Endothelial cell of umbilical vein (primary cell): ENCODE measurements at regions not wholly inside any gene's neighbourhood (a gene's known extent, or its start where the extent isn't known, plus 50 kb on each side); places are given as distances from the start of the nearest gene placed in this dataset.

Experiments used
- BruUV-seq: library from RNA; stranded (reverse); fragments of 400-500 nt; replicated peaks from 2 replicates; lab custom pipeline; 2021; lab: Mats Ljungman, UMichigan
- CTCF ChIA-PET: fragments of 300-600, 350-600 bp; sonication (Branson Sonifier 250); formaldehyde crosslinking; loops from one replicate; lab custom pipeline; 2021; ENCODE audit warnings: antibody characterized with exemption, inconsistent platforms; lab: Charles Lee
- POLR2A ChIA-PET: fragments of 300-600, 350-600 bp; sonication (Branson Sonifier 250); formaldehyde crosslinking; loops from one replicate; lab custom pipeline; 2021; ENCODE audit warnings: antibody characterized with exemption, inconsistent platforms; lab: Charles Lee
- DNase-seq: peaks from one replicate; pipeline ENCODE4 v3.0.0-alpha.2; 2011; ENCODE audit warnings: low read depth, low spot score
- FAIRE-seq: peaks from 2 replicates; lab custom pipeline; 2011; peaks lifted over from hg19 to GRCh38; lab: Jason Lieb, UNC
- H2AFZ ChIP-seq: 2 replicates; pipeline ENCODE4 v1.6.0; 2012; ENCODE audit warnings: low read depth, low read length, control low read depth, inconsistent platforms
- H3K27ac ChIP-seq: 2 replicates; pipeline ENCODE4 v1.5.1; 2011; ENCODE audit warnings: low read depth, mild to moderate bottlenecking, control low read depth, low read length, moderate library complexity; ENCODE audit not compliant: insufficient read depth
- H3K27me3 ChIP-seq, 2 experiments: 2 replicates each; pipeline versions ENCODE4 v1.6.0 to v1.6.1; 2011; ENCODE audit warnings: low read length in 2 of 2, mixed read lengths in 1 of 2; ENCODE audit not compliant: control insufficient read depth in 2 of 2, insufficient read depth in 2 of 2
- H3K36me3 ChIP-seq, 2 experiments: 2 replicates in 1 of 2; 3 replicates in 1 of 2; pipeline ENCODE4 v1.5.1; 2011; ENCODE audit warnings: low read length in 2 of 2, mild to moderate bottlenecking in 1 of 2, moderate library complexity in 1 of 2; ENCODE audit not compliant: control insufficient read depth in 2 of 2, insufficient read depth in 2 of 2; ENCODE audit errors: extremely low read depth in 1 of 2
- H3K4me1 ChIP-seq: 3 replicates; pipeline ENCODE4 v1.5.1; 2011; ENCODE audit warnings: mild to moderate bottlenecking, low read length; ENCODE audit not compliant: control insufficient read depth, insufficient read depth; ENCODE audit errors: extremely low read depth
- H3K4me2 ChIP-seq: 2 replicates; pipeline ENCODE4 v1.6.1; 2011; ENCODE audit warnings: low read length, control low read depth, mixed read lengths; ENCODE audit not compliant: insufficient read depth
- H3K4me3 ChIP-seq, 3 experiments: fragments of 200-600 bp in 1 of 3; sonication (generic), shearing (Covaris generic) in 1 of 3; replicated peaks in 1 of 3; 2 replicates each; pipeline ENCODE4 v1.5.1; 2011 to 2016; ENCODE audit warnings: control low read depth in 3 of 3, low read length in 3 of 3, mild to moderate bottlenecking in 2 of 3, inconsistent platforms in 1 of 3, low read depth in 1 of 3, moderate library complexity in 1 of 3; ENCODE audit not compliant: insufficient read depth in 1 of 3
- H3K79me2 ChIP-seq: 2 replicates; pipeline ENCODE4 v1.6.0; 2012; ENCODE audit warnings: low read length, inconsistent platforms; ENCODE audit not compliant: control insufficient read depth, insufficient read depth
- H3K9ac ChIP-seq: replicated peaks from 2 replicates; pipeline ENCODE3; 2011; ENCODE audit warnings: low read length, control low read depth; ENCODE audit not compliant: insufficient read depth; ENCODE audit errors: extremely low read depth
- H3K9me1 ChIP-seq: replicated peaks from 3 replicates; pipeline ENCODE4 v1.6.0; 2011; ENCODE audit warnings: mild to moderate bottlenecking, low read length; ENCODE audit not compliant: control insufficient read depth, insufficient read depth; ENCODE audit errors: extremely low read depth
- H3K9me3 ChIP-seq: replicated peaks from 2 replicates; pipeline ENCODE4 v1.5.1; 2012; ENCODE audit warnings: low read length, inconsistent platforms; ENCODE audit not compliant: control insufficient read depth, insufficient read depth
- H4K20me1 ChIP-seq: replicated peaks from 2 replicates; pipeline ENCODE3; 2011; ENCODE audit warnings: mild to moderate bottlenecking, low read length; ENCODE audit not compliant: control insufficient read depth, insufficient read depth; ENCODE audit errors: extremely low read depth
- EZH2 ChIP-seq: IDR thresholded peaks from 2 replicates; pipeline ENCODE4 v1.6.1; 2012; ENCODE audit warnings: borderline replicate concordance, low read depth, mild to moderate bottlenecking, moderate library complexity, low read length, inconsistent platforms; ENCODE audit not compliant: severe bottlenecking
- FOS ChIP-seq: IDR thresholded peaks from 2 replicates; pipeline ENCODE4 v1.6.1; 2011; ENCODE audit warnings: mild to moderate bottlenecking, low read length, moderate library complexity, borderline replicate concordance; ENCODE audit not compliant: insufficient read depth
- GATA2 ChIP-seq: IDR thresholded peaks from 2 replicates; pipeline ENCODE4 v1.7.0; 2011; ENCODE audit warnings: low read depth, mild to moderate bottlenecking, moderate library complexity, mixed read lengths, low read length; ENCODE audit not compliant: insufficient read length, insufficient read depth
- JUN ChIP-seq: IDR thresholded peaks from 2 replicates; pipeline ENCODE4 v1.6.1; 2011; ENCODE audit warnings: borderline replicate concordance, low read depth; ENCODE audit not compliant: insufficient read length, insufficient read depth
- MYC ChIP-seq: IDR thresholded peaks from one replicate; pipeline ENCODE4 v1.6.1; 2011; ENCODE audit warnings: mild to moderate bottlenecking, low read depth, low read length
- POLR2A ChIP-seq: IDR thresholded peaks from 2 replicates; pipeline ENCODE4 v1.6.1; 2012; ENCODE audit warnings: low read depth, mild to moderate bottlenecking, control low read depth, low read length
- POLR2AphosphoS5 ChIP-seq: IDR thresholded peaks from 2 replicates; pipeline ENCODE4 v1.6.1; 2012; ENCODE audit warnings: low read depth, mild to moderate bottlenecking, control low read depth, low read length, moderate library complexity; ENCODE audit not compliant: insufficient read depth
- dilution Hi-C: fragments of 300-500 bp; cut with MboI; formaldehyde crosslinking; loops from one replicate; pipeline ENCODE4 v1.15.0; 2019; ENCODE audit warnings: low sequenced_read_pairs; ENCODE audit not compliant: extremely low pct_ligation_motif_present
- intact Hi-C: fragments of 100-400 bp; cut with micrococcal nuclease; formaldehyde crosslinking; loops from one replicate; pipeline ENCODE4 v1.10.0; 2022
- TF ChIP-seq, protein P1 (sequence below), 2 donors: IDR thresholded peaks; 1 replicate in 1 of 2; 2 replicates in 1 of 2; pipeline ENCODE4 v1.5.1; 2011; ENCODE audit warnings: low read length in 2 of 2, mild to moderate bottlenecking in 2 of 2, moderate library complexity in 2 of 2, control low read depth in 1 of 2, inconsistent platforms in 1 of 2, low read depth in 1 of 2; ENCODE audit not compliant: insufficient read depth in 1 of 2; ENCODE audit errors: extremely low read depth in 1 of 2
- TF ChIP-seq, protein P2 (sequence below): IDR thresholded peaks from 2 replicates; pipeline ENCODE4 v1.6.1; 2011; ENCODE audit not compliant: insufficient read depth, insufficient read length

DNA sequence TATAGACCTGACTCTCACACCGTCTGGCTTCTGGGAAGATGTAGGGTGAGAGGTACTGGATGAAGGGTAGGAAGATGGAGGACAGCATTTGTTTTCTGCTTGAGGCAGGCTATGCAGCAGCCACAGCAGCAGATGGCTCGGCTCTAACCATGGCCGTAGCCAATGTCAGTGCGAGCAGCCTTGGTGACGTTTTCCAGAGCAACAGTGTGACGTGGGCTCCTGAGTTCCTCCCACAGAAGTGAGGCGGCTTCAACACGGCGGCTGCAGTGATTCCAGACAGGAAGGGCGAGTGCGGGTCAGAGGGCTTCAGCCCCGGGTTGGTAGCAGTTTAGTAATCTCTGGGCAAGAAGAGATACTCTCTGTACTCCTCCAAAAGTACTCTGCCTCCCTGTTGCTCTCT lies 133.0 kb upstream of the MYT1L start:
- Histone ChIP-seq H3K4me1 (no peaks in the 10 kb centered on the region), H3K9me1 (no peaks in the 10 kb centered on the region), H4K20me1 (no peaks in the 10 kb centered on the region), H3K79me2 (no peaks in the 10 kb centered on the region), H3K36me3 (no peaks in the 10 kb centered on the region), H3K4me3 (no peak overlapping the region), H2AFZ (no peak overlapping the region), H3K27ac (no peak overlapping the region), H3K9me3 (peaks cover 6% of the 10 kb centered on the region), H3K9ac (no peak overlapping the region), H3K27me3 (no peaks in the 10 kb centered on the region), H3K4me2 (no peak overlapping the region)
- dilution Hi-C loops (no loop called here), intact Hi-C loops (no loop called here)
- POLR2A ChIA-PET = no interaction called here
- DNase-seq (no peak), FAIRE-seq (no peak)
- no peak for TF ChIP-seq EZH2
- CTCF ChIA-PET = no interaction called here
- BruUV-seq = no TSS peak

DNA sequence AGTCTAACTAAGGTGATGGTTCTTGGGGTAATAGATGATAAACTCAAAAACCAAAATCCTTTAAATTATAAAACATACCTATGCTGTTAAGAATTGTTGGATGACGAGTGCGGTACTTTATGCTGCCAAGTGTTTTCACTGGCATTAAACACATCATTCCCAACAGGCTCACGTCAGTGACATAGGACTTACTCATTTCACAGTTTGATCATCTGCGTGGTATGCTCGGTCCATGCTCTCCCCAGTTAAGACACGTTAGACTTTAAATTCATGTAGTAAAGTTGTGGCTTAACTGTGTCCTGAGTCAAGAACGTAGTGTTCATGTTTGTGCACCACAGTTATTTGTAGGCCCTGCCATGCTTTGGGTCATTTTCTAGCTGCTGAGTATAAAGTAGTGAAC lies 125.6 kb upstream of the MYT1L start:
- CTCF ChIA-PET = no interaction called here
- no peak for DNase-seq

More for the DNA sequence above, 125.6 kb upstream of the MYT1L start:
- no TSS peak for BruUV-seq
- Histone ChIP-seq H3K4me3 (no peak overlapping the region), H3K9me3 (peaks cover 2% of the 10 kb centered on the region), H3K27me3 (no peaks in the 10 kb centered on the region), H3K36me3 (no peaks in the 10 kb centered on the region), H3K79me2 (no peaks in the 10 kb centered on the region), H3K4me2 (no peak overlapping the region), H4K20me1 (no peaks in the 10 kb centered on the region), H3K9ac (no peak overlapping the region), H3K27ac (no peak overlapping the region), H2AFZ (no peak overlapping the region), H3K4me1 (no peaks in the 10 kb centered on the region), H3K9me1 (no peaks in the 10 kb centered on the region)
- no peak for TF ChIP-seq POLR2A
- no peak for TF ChIP-seq POLR2AphosphoS5
- TF ChIP-seq, protein P1, sequence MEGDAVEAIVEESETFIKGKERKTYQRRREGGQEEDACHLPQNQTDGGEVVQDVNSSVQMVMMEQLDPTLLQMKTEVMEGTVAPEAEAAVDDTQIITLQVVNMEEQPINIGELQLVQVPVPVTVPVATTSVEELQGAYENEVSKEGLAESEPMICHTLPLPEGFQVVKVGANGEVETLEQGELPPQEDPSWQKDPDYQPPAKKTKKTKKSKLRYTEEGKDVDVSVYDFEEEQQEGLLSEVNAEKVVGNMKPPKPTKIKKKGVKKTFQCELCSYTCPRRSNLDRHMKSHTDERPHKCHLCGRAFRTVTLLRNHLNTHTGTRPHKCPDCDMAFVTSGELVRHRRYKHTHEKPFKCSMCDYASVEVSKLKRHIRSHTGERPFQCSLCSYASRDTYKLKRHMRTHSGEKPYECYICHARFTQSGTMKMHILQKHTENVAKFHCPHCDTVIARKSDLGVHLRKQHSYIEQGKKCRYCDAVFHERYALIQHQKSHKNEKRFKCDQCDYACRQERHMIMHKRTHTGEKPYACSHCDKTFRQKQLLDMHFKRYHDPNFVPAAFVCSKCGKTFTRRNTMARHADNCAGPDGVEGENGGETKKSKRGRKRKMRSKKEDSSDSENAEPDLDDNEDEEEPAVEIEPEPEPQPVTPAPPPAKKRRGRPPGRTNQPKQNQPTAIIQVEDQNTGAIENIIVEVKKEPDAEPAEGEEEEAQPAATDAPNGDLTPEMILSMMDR (IDR thresholded peaks at IDR 0.05; ENCODE audit: extremely low read depth in 1 of 2, insufficient read depth in 1 of 2, low read depth in 1 of 2, low read length in 2 of 2) = no peak
- TF ChIP-seq GATA2 = no peak
- no peak for TF ChIP-seq MYC
- TF ChIP-seq, protein P2, sequence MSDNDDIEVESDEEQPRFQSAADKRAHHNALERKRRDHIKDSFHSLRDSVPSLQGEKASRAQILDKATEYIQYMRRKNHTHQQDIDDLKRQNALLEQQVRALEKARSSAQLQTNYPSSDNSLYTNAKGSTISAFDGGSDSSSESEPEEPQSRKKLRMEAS = no peak
- TF ChIP-seq EZH2 = no peak
- TF ChIP-seq JUN = no peak
- no peak for TF ChIP-seq FOS
- dilution Hi-C loops = no loop called here
- no peak for FAIRE-seq
- POLR2A ChIA-PET = no interaction called here
- intact Hi-C loops = no loop called here
